HL-60 (cell line): ENCODE measurements at regions not wholly inside any gene's neighbourhood (a gene's known extent, or its start where the extent isn't known, plus 50 kb on each side); places are given as distances from the start of the nearest gene placed in this dataset.

Source experiments
- CTCF ChIP-seq: IDR thresholded peaks from one replicate; pipeline ENCODE4 v1.5.1; 2011; ENCODE audit warnings: low read length, control low read depth, inconsistent platforms; ENCODE audit not compliant: insufficient read depth
- REST ChIP-seq: IDR thresholded peaks from 2 replicates; pipeline ENCODE4 v1.6.1; 2012; ENCODE audit warnings: low read depth; ENCODE audit not compliant: insufficient replicate concordance
- SPI1 ChIP-seq: IDR thresholded peaks from 2 replicates; pipeline ENCODE4 v1.6.1; 2012; ENCODE audit warnings: low read depth, mild to moderate bottlenecking, borderline replicate concordance

DNA sequence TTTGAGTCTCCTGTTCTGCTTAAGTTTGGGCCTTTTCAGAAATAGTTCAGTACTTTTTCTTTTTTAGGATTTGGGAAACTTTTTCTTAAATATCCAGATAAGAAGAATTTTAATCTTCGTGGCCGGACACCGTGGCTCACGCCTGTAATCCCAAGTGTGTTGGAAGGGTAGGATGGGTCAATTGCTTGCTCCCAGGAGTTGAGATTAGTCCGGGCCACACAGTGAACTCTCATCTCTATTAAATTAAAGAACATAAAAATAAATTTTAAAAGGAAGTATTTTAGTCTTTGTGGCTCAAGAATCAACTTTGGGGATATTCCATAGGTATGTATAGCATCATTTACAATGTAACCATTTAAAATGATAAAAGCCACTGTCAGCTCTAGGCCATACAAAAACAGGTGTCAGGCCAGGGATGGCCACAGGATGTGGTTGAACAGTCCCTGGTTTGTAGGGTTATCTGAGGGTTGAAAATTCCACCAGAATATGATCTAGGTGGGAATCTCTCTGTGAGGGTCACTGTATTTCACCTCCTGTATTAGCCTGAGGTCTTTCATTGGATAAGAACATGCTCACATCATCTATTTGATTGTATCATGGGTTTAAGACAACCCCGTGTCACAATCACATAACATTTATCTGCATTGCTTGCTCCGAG, 115.6 kb downstream of the GGTLC2 start:
- no peak for TF ChIP-seq REST
- no peak for TF ChIP-seq CTCF
- no peak for TF ChIP-seq SPI1
